ENCODE measurements at regions not wholly inside any gene's neighbourhood (a gene's known extent, or its start where the extent isn't known, plus 50 kb on each side); places are given as distances from the start of the nearest gene placed in this dataset.
"Not testable (repeated sequence)": the region's sequence is repeated elsewhere in the genome, so short reads cannot be mapped to it uniquely, and the experiment has no call there.

- H3K27ac ChIP-seq: no peak overlapping the region
- ATAC-seq: peak; percentile 22
- H3K27me3 ChIP-seq: no peaks in the 10 kb centered on the region
- no peak for DNase-seq
- H3K4me1 ChIP-seq: no peaks in the 10 kb centered on the region
- no peaks in the 10 kb centered on the region for H3K36me3 ChIP-seq
- TF ChIP-seq CTCF (IDR thresholded peaks at IDR 0.05): no peak
- peaks cover 0 to 2% of the 10 kb centered on the region in 2 donors for H3K9me3 ChIP-seq
- H3K4me3 ChIP-seq: no peak overlapping the region
- intact Hi-C loops (cut with DNase I): no loop called here
Observed at GRCh38 chr4:148849581-148849980, 407.4 kb upstream of the NR3C2 start.

- intact Hi-C loops (cut with DNase I): no loop called here
- H3K4me1 ChIP-seq: no peaks in the 10 kb centered on the region
- H3K27me3 ChIP-seq: no peaks in the 10 kb centered on the region
- DNase-seq (no peak), ATAC-seq (no peak)
- H3K27ac ChIP-seq: no peak overlapping the region
- no peaks in the 10 kb centered on the region for H3K36me3 ChIP-seq
- no peaks in the 10 kb centered on the region for H3K9me3 ChIP-seq
- H3K4me3 ChIP-seq: no peak overlapping the region
- no peak for TF ChIP-seq CTCF (IDR thresholded peaks at IDR 0.05)
Observed at GRCh38 chr4:148847544-148848255, 405.5 kb upstream of the NR3C2 start.

- no peak for TF ChIP-seq CTCF (IDR thresholded peaks at IDR 0.05)
- DNase-seq (no peak), ATAC-seq (no peak)
- Histone ChIP-seq H3K4me1 (no peaks in the 10 kb centered on the region), H3K4me3 (no peak overlapping the region), H3K36me3 (no peaks in the 10 kb centered on the region), H3K27ac (no peak overlapping the region), H3K9me3 (no peaks in the 10 kb centered on the region), H3K27me3 (no peaks in the 10 kb centered on the region)
- intact Hi-C loops (cut with DNase I): no loop called here
Observed at GRCh38 chr4:148845609-148846008, 403.4 kb upstream of the NR3C2 start.

- no peaks in the 10 kb centered on the region for H3K27me3 ChIP-seq
- H3K4me3 ChIP-seq: no peak overlapping the region
- no peaks in the 10 kb centered on the region for H3K36me3 ChIP-seq
- H3K9me3 ChIP-seq: no peaks in the 10 kb centered on the region
- no peaks in the 10 kb centered on the region for H3K4me1 ChIP-seq
- DNase-seq (no peak), ATAC-seq (no peak)
- intact Hi-C loops (cut with DNase I): no loop called here
- TF ChIP-seq CTCF (IDR thresholded peaks at IDR 0.05): no peak
- no peak overlapping the region for H3K27ac ChIP-seq
Observed at GRCh38 chr4:148843625-148844024, 401.4 kb upstream of the NR3C2 start.

- Histone ChIP-seq H3K4me3 (no peak overlapping the region), H3K4me1 (no peaks in the 10 kb centered on the region), H3K27me3 (no peaks in the 10 kb centered on the region), H3K9me3 (no peaks in the 10 kb centered on the region), H3K36me3 (no peaks in the 10 kb centered on the region), H3K27ac (no peak overlapping the region)
- no peak for TF ChIP-seq CTCF (IDR thresholded peaks at IDR 0.05)
- no peak for ATAC-seq
- intact Hi-C loops (cut with DNase I): no loop called here
- DNase-seq: no peak
Observed at GRCh38 chr4:148842843-148843242, 400.6 kb upstream of the NR3C2 start.

GRCh38 chr4:148837571-148837970 lies 395.4 kb upstream of the NR3C2 start:
- intact Hi-C loops (cut with DNase I); H3K27me3 ChIP-seq; H3K9me3 ChIP-seq; H3K4me3 ChIP-seq; DNase-seq; H3K27ac ChIP-seq; ATAC-seq; H3K36me3 ChIP-seq; H3K4me1 ChIP-seq: not testable (repeated sequence)
